Stimulated activated CD8-positive, alpha-beta memory T cell treated with anti-CD3 and anti-CD28 coated beads, Interleukin-4, amount 100 ng/mL, for 24 hours (primary cell): ENCODE measurements at regions not wholly inside any gene's neighbourhood (a gene's known extent, or its start where the extent isn't known, plus 50 kb on each side); places are given as distances from the start of the nearest gene placed in this dataset.
"Not testable (repeated sequence)": the region's sequence is repeated elsewhere in the genome, so short reads cannot be mapped to it uniquely, and the experiment has no call there.

Experiments
- DNase-seq: peaks from one replicate; pipeline ENCODE4 v3.0.0-alpha.2; 2020; ENCODE audit warnings: low read depth

DNA sequence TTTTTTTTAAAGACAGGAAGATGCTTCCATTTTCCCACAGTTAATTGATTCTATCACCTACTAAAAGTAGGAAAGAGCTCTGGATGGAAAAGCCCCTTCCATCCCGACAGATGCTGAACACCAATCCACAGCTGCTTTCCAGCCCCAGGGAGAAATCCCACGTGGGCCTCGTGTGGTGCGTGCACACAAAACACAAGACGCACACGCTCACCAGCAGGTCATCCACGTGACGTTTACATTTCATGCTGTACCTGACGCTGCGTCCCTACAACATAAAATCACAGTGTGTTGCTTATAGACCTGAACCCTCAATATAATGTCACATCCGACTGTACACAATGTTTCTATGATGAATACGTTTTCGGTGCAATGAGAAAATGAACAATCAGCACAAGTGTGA lies 50.2 kb upstream of the DACT2 start:
- no peak for DNase-seq

GRCh38 chr6:168370310-168370991 lies 50.9 kb upstream of the DACT2 start:
- DNase-seq: peak; percentile 61

- no peak for DNase-seq
Measured at GRCh38 chr6:168371185-168371584, 51.6 kb upstream of the DACT2 start.

DNA sequence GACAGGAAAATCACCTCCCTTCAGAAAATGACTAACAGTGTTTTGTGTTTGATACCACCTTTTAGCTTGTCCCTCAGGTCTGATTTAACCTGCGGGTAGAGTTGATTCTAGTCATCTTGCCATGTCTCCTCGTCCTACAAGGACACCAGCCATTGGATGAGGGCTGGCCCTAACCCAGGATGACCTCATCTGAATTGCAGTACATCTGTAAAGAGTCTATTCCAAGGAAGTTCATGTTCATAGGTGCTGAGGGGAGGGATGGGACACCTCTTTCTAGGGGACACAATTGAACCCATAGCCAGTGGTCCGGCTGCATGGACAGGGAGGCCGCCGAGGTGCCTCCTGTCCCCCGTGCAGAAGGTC lies 52.0 kb upstream of the DACT2 start:
- DNase-seq: no peak

DNA sequence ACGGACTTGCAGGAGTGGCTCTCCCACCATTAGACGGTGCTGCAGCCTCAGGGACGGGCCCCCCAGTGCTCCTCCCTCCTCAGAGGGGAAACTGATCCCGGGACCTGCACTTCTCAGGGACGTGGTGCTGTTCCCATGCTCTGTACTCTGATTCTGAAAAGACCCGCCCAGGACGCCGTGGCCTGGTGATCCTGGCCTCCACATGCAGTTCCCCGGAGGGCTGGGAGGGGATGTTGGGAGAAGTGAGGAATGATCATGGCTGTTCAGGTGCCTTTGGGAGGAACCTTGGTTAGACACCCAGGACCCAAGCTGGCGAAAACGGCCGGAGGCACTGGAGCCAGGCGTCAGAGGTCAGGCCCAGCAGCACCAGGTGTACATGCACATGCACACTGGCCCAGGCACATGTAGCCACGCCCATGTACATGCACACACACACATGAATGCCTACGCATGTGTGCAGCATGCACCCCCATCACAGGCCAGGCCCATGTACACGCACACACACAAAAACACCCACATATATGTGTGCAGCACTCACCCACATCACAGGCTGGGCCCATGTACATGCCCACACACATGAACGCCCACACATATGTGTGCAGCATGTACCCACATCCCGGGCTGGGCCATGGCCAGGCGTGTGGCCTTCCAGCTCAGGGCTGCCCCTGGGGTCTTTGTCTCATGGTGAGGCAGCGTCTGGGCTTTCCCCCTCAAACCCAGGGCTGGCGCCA lies 52.6 kb upstream of the DACT2 start:
- no peak for DNase-seq

DNA sequence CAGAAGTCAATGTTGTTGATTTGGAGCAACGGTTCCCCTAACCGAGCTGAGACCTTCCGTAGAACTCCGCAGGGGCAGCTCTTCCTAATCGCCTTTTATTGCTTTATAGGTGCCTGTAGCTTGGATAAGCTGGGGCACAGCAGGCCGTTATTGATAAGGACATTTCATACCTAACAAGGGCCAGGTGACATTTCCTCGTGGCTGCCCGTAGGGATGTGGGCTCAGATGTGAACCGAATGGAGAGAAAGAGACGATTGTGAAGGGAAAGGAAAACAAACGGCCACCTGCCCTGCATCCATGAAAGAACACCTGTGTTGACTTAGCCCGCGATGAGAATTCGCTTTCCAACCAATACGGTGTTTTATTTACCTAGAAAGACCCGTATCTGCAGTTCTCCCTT lies 53.3 kb upstream of the DACT2 start:
- DNase-seq: no peak

- no peak for DNase-seq
Measured at GRCh38 chr6:168373389-168373788, 53.8 kb upstream of the DACT2 start.

DNA sequence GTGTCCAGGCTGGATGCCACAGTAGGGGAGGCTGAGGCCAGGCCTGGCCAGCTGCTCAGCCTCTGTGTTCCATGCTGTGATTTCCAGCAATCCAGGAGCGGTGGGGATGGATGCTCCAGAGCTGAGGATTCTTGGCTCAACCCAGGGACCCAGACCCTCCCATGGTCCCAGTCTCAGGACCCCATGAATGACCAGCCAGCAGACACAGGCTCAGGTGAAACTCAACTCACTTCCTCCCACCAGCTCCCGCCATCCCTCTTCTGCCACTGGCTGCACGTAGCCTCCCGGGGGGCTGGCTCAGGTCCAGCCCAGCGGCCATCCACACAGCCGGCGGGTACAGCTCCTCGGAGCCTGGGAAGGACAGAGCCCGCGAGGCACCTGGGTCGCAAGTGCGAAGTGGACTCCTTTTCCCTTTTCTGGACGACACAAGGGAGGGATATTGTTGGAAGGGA lies 54.5 kb upstream of the DACT2 start:
- no peak for DNase-seq

DNA sequence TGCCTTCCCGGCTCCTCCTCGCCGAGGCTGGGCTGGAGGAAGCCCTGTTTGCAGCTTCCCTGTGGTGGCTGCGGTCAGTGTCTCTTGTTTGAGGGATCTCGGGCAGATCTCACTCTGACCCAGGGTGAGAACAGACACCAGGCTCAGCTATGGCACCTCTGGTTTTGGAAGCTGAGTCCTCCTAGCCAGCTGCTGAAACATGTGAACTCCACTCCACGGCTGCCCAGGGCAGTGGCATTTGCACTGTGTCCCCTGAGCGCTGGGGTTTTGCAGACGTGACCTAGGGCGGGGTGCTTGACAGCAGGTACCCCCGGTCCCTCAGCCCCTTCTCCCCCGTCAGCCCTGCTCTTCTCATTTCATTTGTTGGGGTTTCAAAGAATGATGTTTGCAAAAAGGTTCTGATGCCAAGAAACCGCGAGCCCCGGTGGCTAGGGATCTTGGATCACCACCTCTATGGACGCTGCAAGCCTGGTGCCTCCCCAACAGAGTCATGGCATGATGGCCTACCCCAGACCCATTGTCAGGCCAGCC lies 55.0 kb upstream of the DACT2 start:
- DNase-seq: no peak

- DNase-seq: no peak
Measured at GRCh38 chr6:168376120-168376519, 56.5 kb upstream of the DACT2 start.

GRCh38 chr6:168376811-168377483 lies 57.4 kb upstream of the DACT2 start:
- DNase-seq: no peak

GRCh38 chr6:168377484-168377855 lies 57.9 kb upstream of the DACT2 start:
- DNase-seq: no peak

- DNase-seq: no peak
Measured at GRCh38 chr6:168377856-168378832, 58.6 kb upstream of the DACT2 start.

- not testable (repeated sequence) for DNase-seq
Measured at GRCh38 chr6:168379579-168379978, 60.0 kb upstream of the DACT2 start.

DNA sequence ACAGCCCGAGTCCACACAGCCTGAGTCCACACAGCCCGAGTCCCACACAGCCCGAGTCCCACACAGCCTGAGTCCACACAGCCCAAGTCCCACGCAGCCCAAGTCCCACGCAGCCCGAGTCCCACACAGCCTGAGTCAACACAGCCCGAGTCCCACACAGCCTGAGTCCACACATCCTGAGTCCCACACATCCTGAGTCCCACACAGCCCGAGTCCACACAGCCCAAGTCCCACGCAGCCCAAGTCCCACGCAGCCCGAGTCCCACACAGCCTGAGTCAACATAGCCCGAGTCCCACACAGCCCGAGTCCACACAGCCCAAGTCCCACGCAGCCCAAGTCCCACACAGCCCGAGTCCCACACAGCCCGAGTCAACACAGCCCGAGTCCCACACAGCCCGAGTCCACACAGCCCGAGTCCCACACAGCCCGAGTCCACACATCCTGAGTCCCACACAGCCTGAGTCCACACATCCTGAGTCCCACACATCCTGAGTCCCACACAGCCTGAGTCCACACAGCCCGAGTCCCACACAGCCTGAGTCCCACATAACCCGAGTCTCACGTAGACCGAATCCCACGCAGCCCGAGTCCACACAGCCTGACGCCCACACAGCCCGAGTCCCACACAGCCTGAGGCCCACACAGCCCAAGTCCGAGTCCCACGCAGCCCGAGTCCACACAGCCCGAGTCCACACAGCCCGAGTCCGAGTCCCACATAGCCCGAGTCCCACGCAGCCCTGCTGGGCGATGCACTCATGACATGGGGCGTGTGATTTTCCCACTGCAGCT lies 60.6 kb upstream of the SMOC2 start:
- not testable (repeated sequence) for DNase-seq

DNA sequence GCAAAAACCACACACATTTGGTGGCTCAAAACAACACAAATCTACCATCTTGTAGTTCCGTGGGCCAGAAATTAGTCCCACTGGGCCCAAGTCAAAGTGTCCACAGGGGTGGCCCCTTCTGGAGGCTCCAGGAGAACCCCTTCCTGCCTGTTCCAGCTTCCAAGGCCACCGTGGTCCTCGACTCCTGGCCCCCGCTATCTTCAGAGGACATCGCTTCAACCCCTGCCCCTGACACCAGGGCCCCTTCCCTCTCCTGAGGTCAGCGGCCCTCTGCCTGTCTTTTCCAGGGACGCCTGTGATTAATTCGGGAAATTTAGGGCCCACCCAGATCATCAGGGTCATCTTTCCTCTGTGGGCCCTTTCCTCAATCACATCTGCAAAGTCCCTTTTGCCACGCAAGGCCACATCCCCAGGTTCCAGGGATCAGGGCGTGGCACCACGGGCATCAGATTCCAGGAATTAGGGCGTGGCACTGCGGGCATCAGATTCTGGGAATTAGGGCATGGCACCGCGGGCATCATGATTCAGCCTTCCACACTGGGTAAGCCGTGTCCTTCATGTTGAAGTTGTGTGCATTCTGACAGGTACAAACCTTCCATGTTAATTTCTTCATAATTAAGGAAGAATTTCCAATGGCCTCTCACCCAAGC lies 59.9 kb upstream of the SMOC2 start:
- no peak for DNase-seq

GRCh38 chr6:168381726-168382458 lies 59.1 kb upstream of the SMOC2 start:
- no peak for DNase-seq

DNA sequence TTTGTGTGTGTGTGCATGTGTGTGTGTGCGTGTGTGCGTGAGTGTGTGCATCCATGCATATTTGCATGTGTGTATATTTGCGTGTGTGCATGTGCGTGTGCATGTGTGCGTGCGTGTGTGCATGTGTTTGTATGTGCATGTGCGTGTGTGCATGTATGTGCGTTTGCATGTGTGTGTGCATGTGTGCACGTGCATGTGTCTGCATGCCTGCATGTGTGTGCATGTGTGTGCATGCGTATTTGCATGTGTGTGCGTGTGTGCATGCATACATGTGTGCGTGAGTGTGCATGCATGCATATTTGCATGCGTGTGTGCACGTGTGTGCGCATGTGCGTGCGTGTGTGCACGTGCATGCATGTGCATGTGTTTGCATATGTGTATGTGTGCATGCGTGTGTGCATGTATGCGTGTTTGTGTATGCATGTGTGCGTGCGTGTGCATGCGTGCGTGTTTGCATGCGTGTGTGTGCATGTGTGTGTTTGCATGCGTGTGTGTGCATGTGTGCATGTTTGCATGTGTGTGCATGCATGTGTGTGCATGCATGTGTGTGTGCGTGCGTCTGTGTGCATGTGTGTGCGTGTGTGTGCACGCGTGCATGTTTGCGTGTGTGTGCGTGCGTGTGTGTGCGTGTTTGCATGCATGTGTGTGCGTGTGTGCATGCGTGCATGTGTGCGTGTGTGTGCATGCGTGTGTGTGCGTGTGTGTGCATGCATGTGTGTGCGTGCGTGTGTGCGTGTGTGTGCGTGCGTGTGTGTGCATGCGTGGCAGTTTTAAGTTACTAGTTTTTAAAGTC lies 57.7 kb upstream of the SMOC2 start:
- DNase-seq: no peak
